NT2/D1 (cell line): ENCODE measurements at regions not wholly inside any gene's neighbourhood (a gene's known extent, or its start where the extent isn't known, plus 50 kb on each side); places are given as distances from the start of the nearest gene placed in this dataset.

Source experiments
- SUZ12 ChIP-seq: IDR thresholded peaks from 2 replicates; pipeline ENCODE4 v1.6.1; 2011; ENCODE audit not compliant: insufficient read length, insufficient read depth; ENCODE audit errors: extremely low read depth
- YY1 ChIP-seq: IDR thresholded peaks from 2 replicates; pipeline ENCODE4 v1.6.1; 2011; ENCODE audit not compliant: insufficient read length, insufficient read depth
- ZNF274 ChIP-seq: IDR thresholded peaks from 2 replicates; pipeline ENCODE4 v1.6.1; 2011; ENCODE audit warnings: mild to moderate bottlenecking, low read depth, low read length

- TF ChIP-seq YY1 (no peak), SUZ12 (no peak), ZNF274 (no peak)
Observed at GRCh38 chr4:61086357-61086756, 113.8 kb upstream of the ADGRL3 start.
